ENCODE measurements at regions not wholly inside any gene's neighbourhood (a gene's known extent, or its start where the extent isn't known, plus 50 kb on each side); places are given as distances from the start of the nearest gene placed in this dataset.
"Not testable (repeated sequence)": the region's sequence is repeated elsewhere in the genome, so short reads cannot be mapped to it uniquely, and the experiment has no call there.

DNA sequence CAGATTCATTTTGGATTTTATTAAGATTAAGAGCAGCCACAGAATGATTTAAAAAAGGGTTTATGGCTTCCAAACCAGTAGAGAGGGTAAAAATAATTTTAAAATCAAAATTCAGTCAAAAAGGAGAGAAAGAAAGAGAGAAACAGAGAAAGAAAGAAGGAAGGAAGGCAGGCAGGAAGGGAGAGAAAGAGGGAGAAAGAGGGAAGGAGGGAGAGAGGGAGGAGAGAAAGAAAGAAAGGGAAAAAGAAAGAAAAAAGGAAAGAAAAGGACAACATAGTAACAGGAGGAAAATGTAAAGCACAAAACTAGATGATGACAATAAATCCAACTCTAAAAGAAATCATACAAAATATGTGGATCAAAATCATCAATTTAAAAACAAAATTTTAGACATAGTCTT is 79.6 kb upstream of the FRG1 start:
- DNase-seq (ENCODE audit: low spot score), result no peak

DNA sequence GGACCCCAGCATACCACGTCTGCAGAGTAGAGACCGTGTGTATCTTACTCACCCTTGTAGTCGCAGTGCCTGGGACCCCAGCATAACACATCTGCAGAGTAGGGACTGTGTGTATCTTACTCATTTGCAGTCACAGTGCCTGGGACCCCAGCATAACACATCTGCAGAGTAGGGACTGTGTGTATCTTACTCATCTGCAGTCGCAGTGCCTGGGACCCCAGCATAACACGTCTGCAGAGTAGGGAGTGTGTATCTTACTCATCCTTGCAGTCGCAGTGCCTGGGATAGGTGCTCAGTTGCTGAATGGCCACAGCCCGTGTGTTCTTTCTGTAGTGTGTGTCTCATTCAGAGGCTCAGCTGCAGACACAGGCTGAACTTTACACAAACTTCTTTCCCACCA is 71.4 kb upstream of the FRG1 start:
- no peak for DNase-seq (ENCODE audit: low spot score)

DNA sequence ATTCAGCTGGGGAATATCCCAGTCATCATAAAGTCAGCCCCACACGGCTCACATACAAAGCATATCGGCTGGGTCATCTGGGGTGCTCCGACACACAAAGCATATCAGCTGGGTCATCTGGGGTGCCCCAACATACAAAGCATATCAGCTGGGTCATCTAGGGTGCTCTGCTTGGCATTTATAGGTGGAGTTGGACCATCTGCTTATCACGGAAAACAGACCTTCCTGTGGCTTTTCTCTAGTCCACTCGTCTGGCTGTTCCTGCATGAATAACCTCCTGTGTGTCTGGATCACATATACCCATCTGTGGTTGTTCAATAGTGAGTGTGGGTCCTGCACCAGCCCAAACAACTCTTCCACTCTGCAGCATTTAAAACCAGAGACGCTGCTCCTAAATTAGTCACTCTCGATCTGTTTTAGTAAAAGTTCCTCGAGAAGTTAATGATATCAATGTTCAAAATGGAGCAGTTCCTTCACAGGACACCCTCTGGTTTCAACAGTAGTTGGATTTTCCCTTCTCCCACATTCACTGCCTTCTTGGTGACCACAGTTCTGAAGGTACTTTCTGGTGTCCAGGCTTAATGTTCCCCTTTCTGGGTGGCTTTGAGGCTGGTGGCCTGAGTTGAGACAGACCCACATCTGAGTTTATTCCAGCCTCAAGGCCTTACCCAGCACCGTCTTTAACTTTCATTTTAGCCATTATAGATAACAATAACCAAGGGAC is 70.0 kb upstream of the FRG1 start:
- DNase-seq (ENCODE audit: low spot score), result no peak

DNA sequence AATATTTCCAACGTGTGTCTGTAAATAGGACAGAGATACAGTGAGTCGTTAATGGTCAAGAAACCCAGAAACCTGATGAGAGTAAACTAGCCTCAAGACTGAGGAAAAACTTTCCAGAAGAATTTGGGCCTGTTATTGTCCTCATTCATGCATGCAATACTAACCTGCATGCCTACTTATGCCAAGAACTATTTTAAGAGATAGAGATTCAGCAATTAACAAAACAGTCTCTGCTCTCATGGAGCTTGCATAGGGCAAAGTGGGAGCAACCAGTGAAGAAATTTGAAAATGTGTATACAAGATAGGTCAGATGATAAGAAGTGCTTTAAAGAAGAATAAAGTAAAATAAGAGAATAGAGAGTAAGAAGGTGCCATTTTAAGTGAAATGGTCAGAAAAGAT is 66.1 kb upstream of the FRG1 start:
- no peak for DNase-seq (ENCODE audit: low spot score)

DNA sequence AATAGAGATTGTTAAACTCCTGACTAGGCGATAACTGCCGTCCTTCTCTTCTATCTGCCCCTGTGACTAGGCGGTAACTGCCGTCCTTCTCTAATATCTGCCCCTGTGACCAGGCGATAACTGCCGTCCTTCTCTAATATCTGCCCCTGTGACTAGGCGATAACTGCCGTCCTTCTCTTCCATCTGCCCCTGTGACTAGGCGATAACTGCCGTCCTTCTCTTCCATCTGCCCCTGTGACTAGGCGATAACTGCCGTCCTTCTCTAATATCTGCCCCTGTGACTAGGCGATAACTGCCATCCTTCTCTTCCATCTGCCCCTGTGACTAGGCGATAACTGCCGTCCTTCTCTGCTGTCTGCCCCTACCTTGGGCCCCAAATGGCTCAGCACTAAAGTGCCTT is 59.5 kb upstream of the FRG1 start:
- not testable (repeated sequence) for DNase-seq (ENCODE audit: low spot score)

DNA sequence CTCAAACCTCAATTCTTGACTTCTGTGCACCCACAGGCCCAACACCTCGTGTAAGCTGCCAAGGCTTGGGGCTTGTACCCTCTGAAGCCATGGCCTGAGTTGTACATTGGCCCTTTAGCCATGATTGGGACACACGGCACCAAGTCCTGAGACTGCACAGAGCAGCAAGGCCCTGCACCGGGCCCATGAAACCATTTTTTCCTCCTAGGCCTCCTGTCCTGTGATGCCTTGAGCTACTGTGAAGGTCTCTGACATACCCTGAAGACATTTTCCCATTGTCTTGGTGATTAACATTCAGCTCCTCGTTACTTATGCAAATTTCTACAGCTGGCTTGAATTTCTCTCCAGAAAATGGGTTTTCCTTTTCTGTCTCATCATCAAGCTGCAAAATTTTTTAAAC is 52.3 kb upstream of the FRG1 start:
- not testable (repeated sequence) for DNase-seq (ENCODE audit: low spot score)
